HEK293 (cell line): ENCODE measurements at regions not wholly inside any gene's neighbourhood (a gene's known extent, or its start where the extent isn't known, plus 50 kb on each side); places are given as distances from the start of the nearest gene placed in this dataset.
"Not testable (repeated sequence)": the region's sequence is repeated elsewhere in the genome, so short reads cannot be mapped to it uniquely, and the experiment has no call there.

ENCODE experiments used
- CTCF ChIA-PET: fragments of 350-600 bp; formaldehyde crosslinking; extraction: SDS; loops from one replicate; lab custom pipeline; 2021; ENCODE audit warnings: antibody characterized with exemption; lab: Yijun Ruan, JAX
- POLR2A ChIA-PET: fragments of 300-600 bp; formaldehyde crosslinking; extraction: SDS; loops from one replicate; lab custom pipeline; 2020; ENCODE audit warnings: antibody characterized with exemption, inconsistent platforms; lab: Yijun Ruan, JAX
- H3K27ac ChIP-seq: fragments of 200-500 bp; sonication (Bioruptor generic); 2 replicates; pipeline ENCODE4 v1.5.1; 2014; ENCODE audit warnings: low read depth, low read length, control low read depth, inconsistent platforms; ENCODE audit errors: extremely low read depth
- H3K36me3 ChIP-seq, 2 experiments: fragments of 200-500 bp in 1 of 2; sonication (Bioruptor generic) in 1 of 2; 1 replicate in 1 of 2; 2 replicates in 1 of 2; pipeline ENCODE4 v1.5.1; 2014 to 2017; ENCODE audit warnings: inconsistent platforms in 2 of 2, low read length in 2 of 2; ENCODE audit not compliant: control insufficient read depth in 2 of 2, insufficient read depth in 1 of 2
- H3K4me1 ChIP-seq: fragments of 200-500 bp; sonication (Bioruptor generic); 2 replicates; pipeline ENCODE4 v1.5.1; 2014; ENCODE audit warnings: mild to moderate bottlenecking, low read length, inconsistent platforms; ENCODE audit not compliant: control insufficient read depth, insufficient read depth
- H3K4me3 ChIP-seq: 2 replicates; pipeline ENCODE4 v1.5.1; 2011; ENCODE audit warnings: low read depth, mild to moderate bottlenecking, control low read depth, low read length, moderate library complexity
- H3K9me3 ChIP-seq: fragments of 200-500 bp; sonication (Bioruptor generic); 2 replicates; pipeline ENCODE4 v1.5.1; 2014; ENCODE audit warnings: low read depth, low read length, inconsistent platforms; ENCODE audit not compliant: control insufficient read depth, insufficient read depth
- KLF10 ChIP-seq: fragments of 450-650 bp; IDR thresholded peaks from 2 replicates; pipeline ENCODE4 v1.5.1; 2018; ENCODE audit warnings: missing biosample characterization, mild to moderate bottlenecking, missing genetic modification characterization
- MYNN ChIP-seq: fragments of 450-650 bp; formaldehyde crosslinking; IDR thresholded peaks from 2 replicates; pipeline ENCODE4 v1.5.1; 2016; ENCODE audit warnings: missing biosample characterization, missing genetic modification characterization, borderline replicate concordance
- TCF7L2 ChIP-seq: IDR thresholded peaks from 2 replicates; pipeline ENCODE4 v1.6.1; 2011; ENCODE audit warnings: low read depth, mild to moderate bottlenecking, inconsistent platforms, low read length, moderate library complexity, borderline replicate concordance
- ZFP41 ChIP-seq: fragments of 450-650 bp; formaldehyde crosslinking; IDR thresholded peaks from 2 replicates; pipeline ENCODE4 v1.5.1; 2016; ENCODE audit warnings: missing biosample characterization, missing genetic modification characterization, borderline replicate concordance
- ZNF146 ChIP-seq: fragments of 450-650 bp; formaldehyde crosslinking; IDR thresholded peaks from 2 replicates; pipeline ENCODE4 v1.5.1; 2016; ENCODE audit warnings: missing biosample characterization, missing genetic modification characterization
- ZNF18 ChIP-seq: fragments of 450-650 bp; formaldehyde crosslinking; IDR thresholded peaks from 2 replicates; pipeline ENCODE4 v1.5.1; 2016; ENCODE audit warnings: missing biosample characterization, missing genetic modification characterization
- ZNF23 ChIP-seq: fragments of 450-650 bp; formaldehyde crosslinking; IDR thresholded peaks from 2 replicates; pipeline ENCODE4 v1.5.1; 2016; ENCODE audit warnings: missing biosample characterization, missing genetic modification characterization, borderline replicate concordance
- ZNF366 ChIP-seq: fragments of 450-650 bp; formaldehyde crosslinking; conservative IDR thresholded peaks from 2 replicates; pipeline ENCODE4 v1.5.1; 2016; ENCODE audit warnings: missing biosample characterization, missing genetic modification characterization
- ZNF433 ChIP-seq: fragments of 450-650 bp; formaldehyde crosslinking; IDR thresholded peaks from 2 replicates; pipeline ENCODE4 v1.5.1; 2016; ENCODE audit warnings: missing biosample characterization, missing genetic modification characterization, low read depth
- ZNF48 ChIP-seq: fragments of 450-650 bp; formaldehyde crosslinking; IDR thresholded peaks from 2 replicates; pipeline ENCODE4 v1.5.1; 2016; ENCODE audit warnings: missing biosample characterization, missing genetic modification characterization
- ZNF596 ChIP-seq: fragments of 450-650 bp; IDR thresholded peaks from 2 replicates; pipeline ENCODE4 v1.5.0; 2018; ENCODE audit warnings: missing biosample characterization, mild to moderate bottlenecking, missing genetic modification characterization, moderate library complexity
- ZNF660 ChIP-seq: fragments of 450-650 bp; IDR thresholded peaks from 2 replicates; pipeline ENCODE4 v1.5.1; 2018; ENCODE audit warnings: missing biosample characterization, mild to moderate bottlenecking, missing genetic modification characterization
- ZNF843 ChIP-seq: fragments of 450-650 bp; formaldehyde crosslinking; IDR thresholded peaks from 2 replicates; pipeline ENCODE4 v1.5.1; 2016; ENCODE audit warnings: missing biosample characterization, missing genetic modification characterization
- ZSCAN23 ChIP-seq: fragments of 450-650 bp; formaldehyde crosslinking; IDR thresholded peaks from 2 replicates; pipeline ENCODE4 v1.5.1; 2016; ENCODE audit warnings: missing biosample characterization, missing genetic modification characterization
- TF ChIP-seq, protein P1 (sequence below): fragments of 450-650 bp; formaldehyde crosslinking; IDR thresholded peaks from 2 replicates; pipeline ENCODE4 v1.5.1; 2016; ENCODE audit warnings: missing biosample characterization, missing genetic modification characterization
- TF ChIP-seq, protein P2 (sequence below): fragments of 450-650 bp; formaldehyde crosslinking; IDR thresholded peaks from 2 replicates; pipeline ENCODE4 v1.5.1; 2016; ENCODE audit warnings: missing biosample characterization, missing genetic modification characterization

GRCh38 chr5:56732121-56732520 lies 83.2 kb upstream of the MAP3K1 start (continued):
- TF ChIP-seq, protein P1, sequence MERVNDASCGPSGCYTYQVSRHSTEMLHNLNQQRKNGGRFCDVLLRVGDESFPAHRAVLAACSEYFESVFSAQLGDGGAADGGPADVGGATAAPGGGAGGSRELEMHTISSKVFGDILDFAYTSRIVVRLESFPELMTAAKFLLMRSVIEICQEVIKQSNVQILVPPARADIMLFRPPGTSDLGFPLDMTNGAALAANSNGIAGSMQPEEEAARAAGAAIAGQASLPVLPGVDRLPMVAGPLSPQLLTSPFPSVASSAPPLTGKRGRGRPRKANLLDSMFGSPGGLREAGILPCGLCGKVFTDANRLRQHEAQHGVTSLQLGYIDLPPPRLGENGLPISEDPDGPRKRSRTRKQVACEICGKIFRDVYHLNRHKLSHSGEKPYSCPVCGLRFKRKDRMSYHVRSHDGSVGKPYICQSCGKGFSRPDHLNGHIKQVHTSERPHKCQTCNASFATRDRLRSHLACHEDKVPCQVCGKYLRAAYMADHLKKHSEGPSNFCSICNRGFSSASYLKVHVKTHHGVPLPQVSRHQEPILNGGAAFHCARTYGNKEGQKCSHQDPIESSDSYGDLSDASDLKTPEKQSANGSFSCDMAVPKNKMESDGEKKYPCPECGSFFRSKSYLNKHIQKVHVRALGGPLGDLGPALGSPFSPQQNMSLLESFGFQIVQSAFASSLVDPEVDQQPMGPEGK (tag by site-specific recombination): no peak
- TF ChIP-seq TCF7L2 (no peak), MYNN (tag by site-specific recombination) (no peak), ZSCAN23 (tag by site-specific recombination) (no peak), ZNF48 (tag by site-specific recombination) (no peak), ZNF366 (tag by site-specific recombination) (no peak), ZNF843 (no peak), ZNF660 (tag by site-specific recombination) (no peak), ZNF596 (tag by site-specific recombination) (no peak), ZNF23 (tag by site-specific recombination) (no peak), KLF10 (tag by site-specific recombination) (no peak)
- TF ChIP-seq, protein P2, sequence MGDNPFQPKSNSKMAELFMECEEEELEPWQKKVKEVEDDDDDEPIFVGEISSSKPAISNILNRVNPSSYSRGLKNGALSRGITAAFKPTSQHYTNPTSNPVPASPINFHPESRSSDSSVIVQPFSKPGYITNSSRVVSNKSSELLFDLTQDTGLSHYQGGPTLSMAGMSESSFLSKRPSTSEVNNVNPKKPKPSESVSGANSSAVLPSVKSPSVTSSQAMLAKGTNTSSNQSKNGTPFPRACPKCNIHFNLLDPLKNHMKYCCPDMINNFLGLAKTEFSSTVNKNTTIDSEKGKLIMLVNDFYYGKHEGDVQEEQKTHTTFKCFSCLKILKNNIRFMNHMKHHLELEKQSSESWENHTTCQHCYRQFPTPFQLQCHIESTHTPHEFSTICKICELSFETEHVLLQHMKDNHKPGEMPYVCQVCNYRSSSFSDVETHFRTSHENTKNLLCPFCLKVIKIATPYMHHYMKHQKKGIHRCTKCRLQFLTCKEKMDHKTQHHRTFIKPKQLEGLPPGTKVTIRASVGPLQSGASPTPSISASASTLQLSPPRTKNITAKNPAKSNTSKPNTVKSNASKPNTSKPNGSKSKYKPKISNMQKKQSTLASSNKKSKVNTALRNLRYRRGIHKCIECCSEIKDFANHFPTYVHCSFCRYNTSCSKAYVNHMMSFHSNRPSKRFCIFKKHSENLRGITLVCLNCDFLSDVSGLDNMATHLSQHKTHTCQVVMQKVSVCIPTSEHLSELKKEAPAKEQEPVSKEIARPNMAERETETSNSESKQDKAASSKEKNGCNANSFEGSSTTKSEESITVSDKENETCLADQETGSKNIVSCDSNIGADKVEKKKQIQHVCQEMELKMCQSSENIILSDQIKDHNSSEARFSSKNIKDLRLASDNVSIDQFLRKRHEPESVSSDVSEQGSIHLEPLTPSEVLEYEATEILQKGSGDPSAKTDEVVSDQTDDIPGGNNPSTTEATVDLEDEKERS (tag by site-specific recombination): no peak

GRCh38 chr5:56731473-56731872 lies 83.9 kb upstream of the MAP3K1 start:
- H3K4me1 ChIP-seq, POLR2A ChIA-PET, CTCF ChIA-PET, H3K4me3 ChIP-seq, H3K36me3 ChIP-seq, H3K9me3 ChIP-seq, H3K27ac ChIP-seq: not testable (repeated sequence)
- TF ChIP-seq ZNF146 (tag by site-specific recombination): peak; percentile 93

- TF ChIP-seq, protein P1 (tag by site-specific recombination): no peak
- TF ChIP-seq ZNF18 (tag by site-specific recombination) (no peak), KLF10 (tag by site-specific recombination) (no peak), ZFP41 (tag by site-specific recombination) (no peak), ZNF433 (tag by site-specific recombination) (no peak)
- TF ChIP-seq, protein P2 (tag by site-specific recombination): no peak
- CTCF ChIA-PET: no interaction called here
Observed at GRCh38 chr5:56729488-56729887, 85.9 kb upstream of the MAP3K1 start.

More at GRCh38 chr5:56729488-56729887, 85.9 kb upstream of the MAP3K1 start:
- POLR2A ChIA-PET: no interaction called here
- Histone ChIP-seq H3K4me1 (no peaks in the 10 kb centered on the region), H3K9me3 (no peaks in the 10 kb centered on the region), H3K36me3 (no peaks in the 10 kb centered on the region), H3K4me3 (no peak overlapping the region), H3K27ac (no peak overlapping the region)
